CD4-positive, alpha-beta T cell treated with Interleukin-1 beta for 1 hour (primary cell): ENCODE measurements at regions not wholly inside any gene's neighbourhood (a gene's known extent, or its start where the extent isn't known, plus 50 kb on each side); places are given as distances from the start of the nearest gene placed in this dataset.

Experiments
- DNase-seq, 2 donors: peaks; one replicate each; pipeline ENCODE4 v3.0.0-alpha.2; 2020 to 2022

- no peak for DNase-seq
Measured at GRCh38 chr13:74930402-74931165, 551.4 kb downstream of the TBC1D4 start.

GRCh38 chr13:74929436-74929835 is 552.5 kb downstream of the TBC1D4 start:
- DNase-seq = no peak

GRCh38 chr13:74927823-74928222 is 554.1 kb downstream of the TBC1D4 start:
- no peak for DNase-seq

- no peak for DNase-seq
Measured at GRCh38 chr13:74922963-74923362, 559.0 kb downstream of the TBC1D4 start.

- DNase-seq = no peak
Measured at GRCh38 chr13:74921326-74921725, 560.6 kb downstream of the TBC1D4 start.

GRCh38 chr13:74920920-74921319 is 561.0 kb downstream of the TBC1D4 start:
- no peak for DNase-seq

GRCh38 chr13:74920361-74920760 is 561.6 kb downstream of the TBC1D4 start:
- no peak for DNase-seq

GRCh38 chr13:74919914-74920313 is 562.1 kb downstream of the TBC1D4 start:
- no peak for DNase-seq

GRCh38 chr13:74912898-74913297 is 569.1 kb downstream of the TBC1D4 start:
- DNase-seq = no peak

- DNase-seq = no peak
Measured at GRCh38 chr13:74910415-74910814, 571.6 kb downstream of the TBC1D4 start.

- no peak for DNase-seq
Measured at GRCh38 chr13:74907788-74908187, 574.2 kb downstream of the TBC1D4 start.

GRCh38 chr13:74904556-74904955 is 577.4 kb downstream of the TBC1D4 start:
- no peak for DNase-seq

GRCh38 chr13:74895042-74895796 is 586.8 kb downstream of the TBC1D4 start:
- DNase-seq = no peak

GRCh38 chr13:74892096-74892495 is 589.9 kb downstream of the TBC1D4 start:
- no peak for DNase-seq

GRCh38 chr13:74891610-74892009 is 590.4 kb downstream of the TBC1D4 start:
- no peak for DNase-seq

- no peak for DNase-seq
Measured at GRCh38 chr13:74889321-74889720, 592.6 kb downstream of the TBC1D4 start.

- no peak for DNase-seq
Measured at GRCh38 chr13:74886502-74886901, 595.5 kb downstream of the TBC1D4 start.

GRCh38 chr13:74883834-74884233 is 598.1 kb downstream of the TBC1D4 start:
- no peak for DNase-seq

GRCh38 chr13:74871369-74872070 is 610.4 kb downstream of the TBC1D4 start:
- DNase-seq = no peak

GRCh38 chr13:74870865-74871264 is 611.1 kb downstream of the TBC1D4 start:
- no peak for DNase-seq

GRCh38 chr13:74869846-74870245 is 612.1 kb downstream of the TBC1D4 start:
- DNase-seq = no peak

GRCh38 chr13:74868049-74868448 is 613.9 kb downstream of the TBC1D4 start:
- no peak for DNase-seq

- DNase-seq = no peak
Measured at GRCh38 chr13:74867460-74867859, 614.5 kb downstream of the TBC1D4 start.

GRCh38 chr13:74866101-74866500 is 615.9 kb downstream of the TBC1D4 start:
- no peak for DNase-seq
